ENCODE measurements at regions not wholly inside any gene's neighbourhood (a gene's known extent, or its start where the extent isn't known, plus 50 kb on each side); places are given as distances from the start of the nearest gene placed in this dataset.

GRCh38 chr14:35456261-35456660, 51.7 kb upstream of the NFKBIA start:
- no peak for DNase-seq (ENCODE audit: low read depth in 2 of 3, low spot score in 2 of 3)

GRCh38 chr14:35458442-35458841, 53.9 kb upstream of the NFKBIA start:
- DNase-seq (ENCODE audit: low read depth in 2 of 3, low spot score in 2 of 3), result peak in 1 of 3 donors; percentile 4

GRCh38 chr14:35459776-35460175, 55.2 kb upstream of the NFKBIA start:
- DNase-seq (ENCODE audit: low read depth in 2 of 3, low spot score in 2 of 3), result no peak

- no peak for DNase-seq (ENCODE audit: low read depth in 2 of 3, low spot score in 2 of 3)
Measured at GRCh38 chr14:35470755-35471154, 63.2 kb upstream of the INSM2 start.

- DNase-seq (ENCODE audit: low read depth in 2 of 3, low spot score in 2 of 3), result no peak
Measured at GRCh38 chr14:35471803-35472202, 62.2 kb upstream of the INSM2 start.

- DNase-seq (ENCODE audit: low read depth in 2 of 3, low spot score in 2 of 3), result no peak
Measured at GRCh38 chr14:35474323-35474722, 59.6 kb upstream of the INSM2 start.

- no peak for DNase-seq (ENCODE audit: low read depth in 2 of 3, low spot score in 2 of 3)
Measured at GRCh38 chr14:35480119-35480769, 53.7 kb upstream of the INSM2 start.

- DNase-seq (ENCODE audit: low read depth in 2 of 3, low spot score in 2 of 3), result no peak
Measured at GRCh38 chr14:35482994-35483515, 50.9 kb upstream of the INSM2 start.
